Mucosa of rectum (tissue), 2 donors: ENCODE measurements at regions not wholly inside any gene's neighbourhood (a gene's known extent, or its start where the extent isn't known, plus 50 kb on each side); places are given as distances from the start of the nearest gene placed in this dataset.

ENCODE experiments used
- H3K27ac ChIP-seq, 2 donors: one replicate each; pipeline ENCODE4 v1.7.0; 2013; ENCODE audit warnings: inconsistent platforms in 2 of 2, low read depth in 2 of 2, low read length in 2 of 2
- H3K27me3 ChIP-seq, 2 donors: one replicate each; pipeline ENCODE4 v1.7.0; 2013; ENCODE audit warnings: low read length in 2 of 2; ENCODE audit not compliant: control insufficient read depth in 2 of 2, insufficient read depth in 2 of 2
- H3K36me3 ChIP-seq, 2 donors: one replicate each; pipeline ENCODE4 v1.7.0; 2013; ENCODE audit warnings: low read length in 2 of 2; ENCODE audit not compliant: control insufficient read depth in 2 of 2, insufficient read depth in 2 of 2
- H3K4me1 ChIP-seq, 2 donors: one replicate each; pipeline ENCODE4 v1.7.0; 2013; ENCODE audit warnings: low read length in 2 of 2, mild to moderate bottlenecking in 1 of 2; ENCODE audit not compliant: control insufficient read depth in 2 of 2, insufficient read depth in 2 of 2
- H3K4me3 ChIP-seq, 2 donors: one replicate each; pipeline ENCODE4 v1.7.0; 2013; ENCODE audit warnings: low read length in 2 of 2
- H3K9ac ChIP-seq, 2 donors: one replicate each; pipeline ENCODE4 v1.7.0; 2013; ENCODE audit warnings: low read length in 2 of 2, low read depth in 1 of 2, mild to moderate bottlenecking in 1 of 2
- H3K9me3 ChIP-seq, 2 donors: one replicate each; pipeline ENCODE4 v1.7.0; 2013; ENCODE audit warnings: low read length in 2 of 2; ENCODE audit not compliant: control insufficient read depth in 2 of 2
- donor health status: healthy.
- donor health status: Normal muscosa, but diverticular disease.

GRCh38 chr6:159439651-159440050 lies 253.4 kb downstream of the SOD2 start:
- Histone ChIP-seq H3K9me3 (no peaks in the 10 kb centered on the region), H3K4me1 (no peaks in the 10 kb centered on the region), H3K27ac (no peak overlapping the region), H3K27me3 (no peaks in the 10 kb centered on the region), H3K9ac (no peak overlapping the region), H3K36me3 (no peaks in the 10 kb centered on the region), H3K4me3 (no peak overlapping the region)

DNA sequence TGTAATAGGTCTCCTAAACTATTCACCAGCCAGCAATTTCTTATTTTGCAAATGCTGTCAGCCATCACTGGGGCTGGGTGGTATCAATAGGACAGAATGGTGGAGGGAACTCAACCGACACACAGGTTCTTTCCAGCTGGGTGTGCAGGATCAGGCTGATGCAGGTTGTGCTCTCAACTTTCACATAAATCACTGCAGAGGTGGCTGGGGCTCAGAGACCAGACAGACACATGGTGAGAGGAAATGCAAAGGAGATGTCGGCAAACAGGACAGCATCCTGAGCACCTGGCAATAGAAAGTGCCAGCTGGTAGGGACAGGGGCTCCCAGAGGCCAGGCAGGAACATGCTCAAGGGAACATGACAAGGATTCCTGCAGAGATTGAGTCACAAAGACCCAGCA lies 254.9 kb downstream of the SOD2 start:
- H3K36me3 ChIP-seq, result no peaks in the 10 kb centered on the region
- no peak overlapping the region for H3K27ac ChIP-seq
- H3K4me1 ChIP-seq, result no peaks in the 10 kb centered on the region
- H3K9ac ChIP-seq, result no peak overlapping the region
- H3K9me3 ChIP-seq, result peaks cover 0 to 3% of the 10 kb centered on the region in 2 donors
- no peak overlapping the region for H3K4me3 ChIP-seq
- H3K27me3 ChIP-seq, result no peaks in the 10 kb centered on the region

DNA sequence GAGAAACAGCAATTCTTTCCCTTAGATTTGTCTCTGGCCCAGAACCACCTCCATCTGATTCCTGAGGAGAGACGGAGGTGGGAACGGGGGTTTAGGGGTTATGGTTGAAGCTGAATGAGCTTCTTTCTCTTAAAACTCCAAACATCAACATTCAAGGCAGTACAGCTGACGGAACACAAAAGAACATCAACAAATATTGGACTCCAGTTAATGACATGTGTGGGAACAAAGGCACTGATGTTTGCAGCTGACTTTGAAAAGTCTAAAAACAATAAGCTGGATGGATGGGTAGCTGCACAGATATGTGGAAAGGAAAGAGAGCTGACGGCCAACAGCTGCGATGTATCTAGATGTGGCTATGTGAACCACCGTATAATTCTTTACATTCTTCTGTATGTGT lies 256.5 kb downstream of the SOD2 start:
- no peak overlapping the region for H3K27ac ChIP-seq
- no peaks in the 10 kb centered on the region for H3K36me3 ChIP-seq
- peaks cover 0 to 3% of the 10 kb centered on the region in 2 donors for H3K9me3 ChIP-seq
- no peak overlapping the region for H3K9ac ChIP-seq
- no peaks in the 10 kb centered on the region for H3K27me3 ChIP-seq
- no peaks in the 10 kb centered on the region for H3K4me1 ChIP-seq
- no peak overlapping the region for H3K4me3 ChIP-seq

DNA sequence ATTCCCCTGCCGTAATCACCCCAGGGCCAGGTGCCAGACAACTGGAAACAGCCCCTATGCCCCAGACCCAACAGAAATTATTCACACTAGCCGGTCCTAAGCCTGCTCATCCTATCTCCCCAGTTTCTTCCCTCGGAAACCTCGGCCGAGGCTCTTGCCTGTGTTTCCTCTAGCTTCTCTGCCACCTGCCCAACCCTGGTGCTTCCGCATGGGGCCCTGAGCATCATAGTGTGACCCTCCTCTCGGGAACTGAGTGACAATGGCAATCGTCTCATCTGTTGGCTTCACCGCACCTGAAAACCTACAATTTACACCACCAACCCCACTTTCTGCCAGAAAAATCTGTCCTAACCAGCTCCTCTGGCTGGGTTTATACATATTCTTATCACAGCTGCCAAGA lies 257.3 kb downstream of the SOD2 start:
- Histone ChIP-seq H3K36me3 (no peaks in the 10 kb centered on the region), H3K27ac (no peak overlapping the region), H3K9me3 (peaks cover 0 to 3% of the 10 kb centered on the region in 2 donors), H3K27me3 (no peaks in the 10 kb centered on the region), H3K4me3 (no peak overlapping the region), H3K9ac (no peak overlapping the region), H3K4me1 (no peaks in the 10 kb centered on the region)

GRCh38 chr6:159434410-159434809 lies 258.6 kb downstream of the SOD2 start:
- H3K9me3 ChIP-seq, result peaks cover 0 to 3% of the 10 kb centered on the region in 2 donors
- H3K36me3 ChIP-seq, result no peaks in the 10 kb centered on the region
- H3K4me3 ChIP-seq, result no peak overlapping the region
- H3K4me1 ChIP-seq, result no peaks in the 10 kb centered on the region
- no peak overlapping the region for H3K27ac ChIP-seq
- no peaks in the 10 kb centered on the region for H3K27me3 ChIP-seq
- H3K9ac ChIP-seq, result no peak overlapping the region

- Histone ChIP-seq H3K36me3 (no peaks in the 10 kb centered on the region), H3K27ac (no peak overlapping the region), H3K9ac (no peak overlapping the region), H3K27me3 (no peaks in the 10 kb centered on the region), H3K4me3 (no peak overlapping the region), H3K4me1 (no peaks in the 10 kb centered on the region), H3K9me3 (peaks cover 0 to 3% of the 10 kb centered on the region in 2 donors)
Observed at GRCh38 chr6:159433550-159433949, 259.5 kb downstream of the SOD2 start.

GRCh38 chr6:159431750-159432149 lies 261.3 kb downstream of the SOD2 start:
- H3K4me1 ChIP-seq, result no peaks in the 10 kb centered on the region
- no peak overlapping the region for H3K9ac ChIP-seq
- no peak overlapping the region for H3K27ac ChIP-seq
- H3K4me3 ChIP-seq, result no peak overlapping the region
- H3K27me3 ChIP-seq, result no peaks in the 10 kb centered on the region
- no peaks in the 10 kb centered on the region for H3K36me3 ChIP-seq
- peaks cover 0 to 3% of the 10 kb centered on the region in 2 donors for H3K9me3 ChIP-seq

DNA sequence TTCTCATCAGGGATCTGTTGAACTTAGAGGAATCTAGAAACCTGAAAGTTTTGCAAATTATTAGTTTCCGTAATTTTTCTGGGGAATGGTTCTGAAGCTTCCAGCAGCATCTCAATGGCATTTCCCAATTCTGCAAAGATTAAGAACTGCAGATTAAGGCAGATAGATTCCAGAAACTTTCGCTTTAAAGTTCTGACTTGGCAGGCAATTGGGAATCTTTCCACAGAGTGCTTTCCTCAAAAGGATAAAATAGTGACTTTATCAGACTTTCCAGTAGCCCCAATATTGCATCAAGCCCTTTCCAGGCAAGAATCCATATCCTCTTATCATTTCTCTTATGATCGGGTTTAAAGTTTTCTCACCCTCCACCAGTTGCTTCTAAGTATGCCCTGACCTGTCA lies 261.1 kb downstream of the FNDC1 start:
- Histone ChIP-seq H3K9me3 (peaks cover 0 to 3% of the 10 kb centered on the region in 2 donors), H3K27ac (no peak overlapping the region), H3K4me1 (no peaks in the 10 kb centered on the region), H3K36me3 (no peaks in the 10 kb centered on the region), H3K4me3 (no peak overlapping the region), H3K27me3 (no peaks in the 10 kb centered on the region), H3K9ac (no peak overlapping the region)

- Histone ChIP-seq H3K9me3 (peaks cover 0 to 3% of the 10 kb centered on the region in 2 donors), H3K36me3 (no peaks in the 10 kb centered on the region), H3K27ac (no peak overlapping the region), H3K9ac (no peak overlapping the region), H3K27me3 (no peaks in the 10 kb centered on the region), H3K4me1 (no peaks in the 10 kb centered on the region), H3K4me3 (no peak overlapping the region)
Observed at GRCh38 chr6:159429433-159429832, 260.2 kb downstream of the FNDC1 start.

GRCh38 chr6:159427771-159428170 lies 258.6 kb downstream of the FNDC1 start:
- Histone ChIP-seq H3K27ac (no peak overlapping the region), H3K36me3 (no peaks in the 10 kb centered on the region), H3K27me3 (no peaks in the 10 kb centered on the region), H3K9me3 (no peaks in the 10 kb centered on the region), H3K4me1 (no peaks in the 10 kb centered on the region), H3K4me3 (no peak overlapping the region), H3K9ac (no peak overlapping the region)

DNA sequence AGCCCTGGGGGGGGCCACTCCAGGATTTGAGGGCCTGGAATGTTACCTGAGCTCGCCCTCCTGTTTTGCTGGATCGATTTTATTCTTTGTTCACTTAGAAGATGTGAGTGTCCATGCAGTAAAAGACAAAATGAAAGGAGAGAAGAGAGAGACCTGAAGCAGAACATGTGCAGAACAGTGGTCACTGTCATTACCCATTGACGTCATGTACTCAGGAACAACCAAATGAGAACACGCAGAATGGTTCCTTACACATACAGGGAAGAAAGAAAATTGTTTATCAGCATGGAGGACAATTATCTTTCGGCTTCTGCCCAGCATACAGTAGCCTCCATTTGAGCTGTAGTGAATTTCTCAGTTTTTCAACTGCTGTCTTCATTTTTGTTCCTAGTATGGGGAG lies 258.1 kb downstream of the FNDC1 start:
- no peaks in the 10 kb centered on the region for H3K27me3 ChIP-seq
- no peak overlapping the region for H3K9ac ChIP-seq
- H3K4me3 ChIP-seq, result no peak overlapping the region
- no peak overlapping the region for H3K27ac ChIP-seq
- no peaks in the 10 kb centered on the region for H3K36me3 ChIP-seq
- H3K9me3 ChIP-seq, result no peaks in the 10 kb centered on the region
- no peaks in the 10 kb centered on the region for H3K4me1 ChIP-seq
